ENCODE measurements at regions not wholly inside any gene's neighbourhood (a gene's known extent, or its start where the extent isn't known, plus 50 kb on each side); places are given as distances from the start of the nearest gene placed in this dataset.
"Not testable (repeated sequence)": the region's sequence is repeated elsewhere in the genome, so short reads cannot be mapped to it uniquely, and the experiment has no call there.

- no peak for DNase-seq
These were observed 341.1 kb downstream of the PDCD6IP start for GRCh38 chr3:34139566-34139965.

- DNase-seq = no peak
These were observed 342.2 kb downstream of the PDCD6IP start for GRCh38 chr3:34140616-34141015.

- no peak for DNase-seq
These were observed 343.5 kb downstream of the PDCD6IP start for GRCh38 chr3:34141841-34142337.

- DNase-seq = no peak
These were observed 347.4 kb downstream of the PDCD6IP start for GRCh38 chr3:34145796-34146195.

GRCh38 chr3:34146596-34146995 is 348.2 kb downstream of the PDCD6IP start:
- DNase-seq = no peak

GRCh38 chr3:34150992-34151391 is 352.6 kb downstream of the PDCD6IP start:
- no peak for DNase-seq

GRCh38 chr3:34152656-34153055 is 354.2 kb downstream of the PDCD6IP start:
- no peak for DNase-seq

GRCh38 chr3:34155108-34155507 is 356.7 kb downstream of the PDCD6IP start:
- DNase-seq = no peak

GRCh38 chr3:34155666-34156065 is 357.2 kb downstream of the PDCD6IP start:
- DNase-seq = no peak

GRCh38 chr3:34157491-34157890 is 359.1 kb downstream of the PDCD6IP start:
- no peak for DNase-seq

GRCh38 chr3:34159613-34160420 is 361.4 kb downstream of the PDCD6IP start:
- no peak for DNase-seq

- not testable (repeated sequence) for DNase-seq
These were observed 371.2 kb downstream of the PDCD6IP start for GRCh38 chr3:34169636-34170035.

- no peak for DNase-seq
These were observed 376.3 kb downstream of the PDCD6IP start for GRCh38 chr3:34174740-34175139.

GRCh38 chr3:34175636-34176176 is 377.3 kb downstream of the PDCD6IP start:
- DNase-seq = no peak

GRCh38 chr3:34176723-34177122 is 378.3 kb downstream of the PDCD6IP start:
- DNase-seq = no peak

- DNase-seq = no peak
These were observed 380.0 kb downstream of the PDCD6IP start for GRCh38 chr3:34178415-34178814.

GRCh38 chr3:34179716-34180115 is 381.3 kb downstream of the PDCD6IP start:
- DNase-seq = no peak

GRCh38 chr3:34180532-34180931 is 382.1 kb downstream of the PDCD6IP start:
- DNase-seq = no peak

GRCh38 chr3:34183114-34183513 is 384.7 kb downstream of the PDCD6IP start:
- no peak for DNase-seq

GRCh38 chr3:34183611-34184340 is 385.3 kb downstream of the PDCD6IP start:
- no peak for DNase-seq

- no peak for DNase-seq
These were observed 386.9 kb downstream of the PDCD6IP start for GRCh38 chr3:34185301-34185700.

GRCh38 chr3:34189133-34189532 is 390.7 kb downstream of the PDCD6IP start:
- DNase-seq = no peak

- no peak for DNase-seq
These were observed 398.5 kb downstream of the PDCD6IP start for GRCh38 chr3:34196914-34197313.

- no peak for DNase-seq
These were observed 399.9 kb downstream of the PDCD6IP start for GRCh38 chr3:34198309-34198708.
